Smooth muscle cell (in vitro differentiated cells): ENCODE measurements at regions not wholly inside any gene's neighbourhood (a gene's known extent, or its start where the extent isn't known, plus 50 kb on each side); places are given as distances from the start of the nearest gene placed in this dataset.

Source experiments
- DNase-seq: peaks from one replicate; lab custom pipeline; 2025; ENCODE audit not compliant: unreplicated experiment; lab: John Stamatoyannopoulos, UW
- H2AFZ ChIP-seq: fragments of 200-600 bp; sonication (generic); 2 replicates; pipeline ENCODE4 v1.6.0; 2016; ENCODE audit warnings: antibody characterized with exemption, low read depth, mild to moderate bottlenecking
- H3F3A ChIP-seq: fragments of 200-600 bp; sonication (generic); 2 replicates; pipeline ENCODE4 v1.6.0; 2017; ENCODE audit warnings: antibody characterized with exemption, low read depth
- H3K27ac ChIP-seq: fragments of 200-600 bp; sonication (generic); 2 replicates; pipeline ENCODE4 v1.5.1; 2016; ENCODE audit warnings: low read depth, mild to moderate bottlenecking
- H3K27me3 ChIP-seq: fragments of 200-600 bp; sonication (generic); 2 replicates; pipeline ENCODE4 v1.6.1; 2016; ENCODE audit warnings: low read depth, mild to moderate bottlenecking
- H3K36me3 ChIP-seq: fragments of 200-600 bp; sonication (generic); 2 replicates; pipeline ENCODE4 v1.5.1; 2016; ENCODE audit warnings: low read depth
- H3K4me1 ChIP-seq: fragments of 200-600 bp; sonication (generic); 2 replicates; pipeline ENCODE4 v1.5.1; 2016; ENCODE audit warnings: low read depth
- H3K4me2 ChIP-seq: fragments of 200-600 bp; sonication (generic); 2 replicates; pipeline ENCODE4 v1.6.0; 2016; ENCODE audit warnings: mild to moderate bottlenecking
- H3K4me3 ChIP-seq: fragments of 200-600 bp; sonication (generic); 2 replicates; pipeline ENCODE4 v1.5.1; 2016; ENCODE audit warnings: mild to moderate bottlenecking
- H3K79me2 ChIP-seq: fragments of 200-600 bp; sonication (generic); 2 replicates; pipeline ENCODE4 v1.6.0; 2016; ENCODE audit warnings: low read depth, mild to moderate bottlenecking
- H3K9ac ChIP-seq: fragments of 200-600 bp; sonication (generic); 2 replicates; pipeline ENCODE4 v1.6.0; 2016; ENCODE audit warnings: low read depth
- H3K9me3 ChIP-seq: fragments of 200-600 bp; sonication (generic); replicated peaks from 2 replicates; pipeline ENCODE4 v1.5.1; 2016; ENCODE audit warnings: low read depth
- H4K20me1 ChIP-seq: fragments of 200-600 bp; sonication (generic); 2 replicates; pipeline ENCODE4 v1.6.0; 2016; ENCODE audit warnings: low read depth
- CTCF ChIP-seq: fragments of 200-600 bp; sonication (generic); IDR thresholded peaks from 2 replicates; pipeline ENCODE4 v1.5.1; 2017; ENCODE audit warnings: borderline replicate concordance, mild to moderate bottlenecking, antibody characterized with exemption; ENCODE audit not compliant: insufficient read depth, poor library complexity, severe bottlenecking
- WGBS: methylation state at CpG from one replicate; pipeline ENCODE4 v1.1.7; 2016; ENCODE audit warnings: low lambda C conversion rate; 5-methylcytosine and 5-hydroxymethylcytosine counted together

DNA sequence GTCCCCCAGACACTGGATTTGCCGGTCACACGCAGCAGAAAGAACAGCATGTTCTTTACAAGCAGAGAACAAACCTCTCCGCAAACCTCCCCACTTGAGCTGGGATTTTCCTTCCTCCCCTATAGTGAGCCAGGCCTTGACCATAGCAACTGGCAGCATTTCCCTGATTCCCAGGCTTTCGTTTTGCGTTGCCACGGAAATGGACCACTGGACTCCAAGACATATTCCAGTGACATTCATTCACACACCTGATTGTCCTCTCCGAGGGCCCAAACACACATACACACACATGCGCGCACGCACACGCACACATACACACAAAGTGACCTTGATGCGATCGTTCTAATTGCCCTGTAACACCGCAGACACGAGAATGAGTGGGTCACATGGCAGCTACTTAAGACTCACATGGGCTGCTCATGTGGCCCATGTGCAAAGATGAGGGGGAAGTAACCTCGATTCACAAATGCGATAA lies 80.9 kb upstream of the CPEB4 start:
- H3K36me3 ChIP-seq: no peaks in the 10 kb centered on the region
- DNase-seq: no peak
- no peaks in the 10 kb centered on the region for H4K20me1 ChIP-seq
- no peaks in the 10 kb centered on the region for H3K4me1 ChIP-seq
- no peak overlapping the region for H3K4me3 ChIP-seq
- no peak overlapping the region for H3K27ac ChIP-seq
- no peak for TF ChIP-seq CTCF
- H2AFZ ChIP-seq: no peak overlapping the region
- H3K27me3 ChIP-seq: no peaks in the 10 kb centered on the region
- no peaks in the 10 kb centered on the region for H3F3A ChIP-seq
- no peaks in the 10 kb centered on the region for H3K79me2 ChIP-seq
- WGBS: 94% methylated on average over 17 of the region's 17 CpGs
- H3K4me2 ChIP-seq: no peak overlapping the region
- H3K9ac ChIP-seq: no peak overlapping the region
- H3K9me3 ChIP-seq: no peaks in the 10 kb centered on the region

- WGBS: 94% methylated on average over 9 of the region's 9 CpGs
- H2AFZ ChIP-seq: no peak overlapping the region
Measured at GRCh38 chr5:173808079-173808808, 79.9 kb upstream of the CPEB4 start.

GRCh38 chr5:173809014-173809413 lies 79.1 kb upstream of the CPEB4 start:
- no peak for TF ChIP-seq CTCF
- no peaks in the 10 kb centered on the region for H3K4me1 ChIP-seq
- no peak for DNase-seq
- no peak overlapping the region for H3K4me3 ChIP-seq
- H4K20me1 ChIP-seq: no peaks in the 10 kb centered on the region
- WGBS: 90% methylated on average over 6 of the region's 6 CpGs
- no peaks in the 10 kb centered on the region for H3K79me2 ChIP-seq
- no peak overlapping the region for H2AFZ ChIP-seq
- no peaks in the 10 kb centered on the region for H3K9me3 ChIP-seq
- no peaks in the 10 kb centered on the region for H3K27me3 ChIP-seq
- no peak overlapping the region for H3K4me2 ChIP-seq
- no peak overlapping the region for H3K9ac ChIP-seq
- H3F3A ChIP-seq: no peaks in the 10 kb centered on the region
- H3K27ac ChIP-seq: no peak overlapping the region
- no peaks in the 10 kb centered on the region for H3K36me3 ChIP-seq

More at GRCh38 chr5:173808079-173808808, 79.9 kb upstream of the CPEB4 start:
- H3K4me2 ChIP-seq: no peak overlapping the region
- no peak for TF ChIP-seq CTCF
- no peak overlapping the region for H3K4me3 ChIP-seq
- no peaks in the 10 kb centered on the region for H3K9me3 ChIP-seq
- no peak for DNase-seq
- H3F3A ChIP-seq: no peaks in the 10 kb centered on the region
- no peak overlapping the region for H3K27ac ChIP-seq
- no peaks in the 10 kb centered on the region for H3K79me2 ChIP-seq
- H3K4me1 ChIP-seq: no peaks in the 10 kb centered on the region
- H4K20me1 ChIP-seq: no peaks in the 10 kb centered on the region
- H3K27me3 ChIP-seq: no peaks in the 10 kb centered on the region
- no peak overlapping the region for H3K9ac ChIP-seq
- H3K36me3 ChIP-seq: no peaks in the 10 kb centered on the region

GRCh38 chr5:173812811-173813550 lies 75.2 kb upstream of the CPEB4 start:
- Histone ChIP-seq H3K4me3 (no peak overlapping the region), H2AFZ (no peak overlapping the region), H3K4me1 (no peaks in the 10 kb centered on the region), H3K79me2 (no peaks in the 10 kb centered on the region), H4K20me1 (no peaks in the 10 kb centered on the region), H3K27ac (no peak overlapping the region), H3K9ac (no peak overlapping the region), H3K9me3 (no peaks in the 10 kb centered on the region), H3K27me3 (no peaks in the 10 kb centered on the region), H3F3A (no peaks in the 10 kb centered on the region), H3K4me2 (no peak overlapping the region), H3K36me3 (no peaks in the 10 kb centered on the region)
- no peak for DNase-seq
- TF ChIP-seq CTCF: no peak
